ENCODE measurements at regions not wholly inside any gene's neighbourhood (a gene's known extent, or its start where the extent isn't known, plus 50 kb on each side); places are given as distances from the start of the nearest gene placed in this dataset.

- TF ChIP-seq CTCF (IDR thresholded peaks at IDR 0.05), result no peak
- TF ChIP-seq EZH2 (IDR thresholded peaks at IDR 0.05; ENCODE audit: borderline replicate concordance, insufficient read depth, low read depth, low read length, poor library complexity, severe bottlenecking), result no peak
These were observed 257.7 kb downstream of the ATG4C start for GRCh38 chr1:63041660-63042059.

Measured in B cell (primary cell).